ENCODE measurements at regions not wholly inside any gene's neighbourhood (a gene's known extent, or its start where the extent isn't known, plus 50 kb on each side); places are given as distances from the start of the nearest gene placed in this dataset.

- no peak overlapping the region for H3K27ac ChIP-seq
- intact Hi-C loops (cut with DNase I), result no loop called here
- no peaks in the 10 kb centered on the region for H3K27me3 ChIP-seq
- DNase-seq (ENCODE audit: extremely low spot score in 2 of 2), result no peak
- H3K4me1 ChIP-seq, result no peaks in the 10 kb centered on the region
- TF ChIP-seq POLR2AphosphoS5 (IDR thresholded peaks at IDR 0.05; ENCODE audit: insufficient read depth in 1 of 2, low read depth in 1 of 2) (no peak), CTCF (IDR thresholded peaks at IDR 0.05) (no peak), POLR2A (IDR thresholded peaks at IDR 0.05) (no peak)
- no peaks in the 10 kb centered on the region for H3K36me3 ChIP-seq
- H3K9me3 ChIP-seq, result no peaks in the 10 kb centered on the region
- H3K4me3 ChIP-seq, result no peak overlapping the region
Measured at GRCh38 chr17:77666462-77666861, 292.0 kb upstream of the TNRC6C start.

GRCh38 chr17:77666881-77667395 is 291.6 kb upstream of the TNRC6C start:
- no peak for DNase-seq (ENCODE audit: extremely low spot score in 2 of 2)
- H3K27me3 ChIP-seq, result no peaks in the 10 kb centered on the region
- no peaks in the 10 kb centered on the region for H3K9me3 ChIP-seq
- H3K36me3 ChIP-seq, result no peaks in the 10 kb centered on the region
- no peak for TF ChIP-seq CTCF (IDR thresholded peaks at IDR 0.05)
- TF ChIP-seq POLR2AphosphoS5 (IDR thresholded peaks at IDR 0.05; ENCODE audit: insufficient read depth in 1 of 2, low read depth in 1 of 2), result no peak
- no peak for TF ChIP-seq POLR2A (IDR thresholded peaks at IDR 0.05)
- no peaks in the 10 kb centered on the region for H3K4me1 ChIP-seq
- H3K4me3 ChIP-seq, result no peak overlapping the region
- intact Hi-C loops (cut with DNase I), result no loop called here
- H3K27ac ChIP-seq, result no peak overlapping the region

GRCh38 chr17:77667478-77667877 is 291.0 kb upstream of the TNRC6C start:
- no peaks in the 10 kb centered on the region for H3K27me3 ChIP-seq
- no peaks in the 10 kb centered on the region for H3K4me1 ChIP-seq
- H3K27ac ChIP-seq, result no peak overlapping the region
- no peak overlapping the region for H3K4me3 ChIP-seq
- H3K9me3 ChIP-seq, result no peaks in the 10 kb centered on the region
- TF ChIP-seq POLR2A (IDR thresholded peaks at IDR 0.05) (no peak), CTCF (IDR thresholded peaks at IDR 0.05) (no peak), POLR2AphosphoS5 (IDR thresholded peaks at IDR 0.05; ENCODE audit: insufficient read depth in 1 of 2, low read depth in 1 of 2) (no peak)
- no peak for DNase-seq (ENCODE audit: extremely low spot score in 2 of 2)
- intact Hi-C loops (cut with DNase I), result no loop called here
- H3K36me3 ChIP-seq, result no peaks in the 10 kb centered on the region

GRCh38 chr17:77668518-77668917 is 290.0 kb upstream of the TNRC6C start:
- Histone ChIP-seq H3K4me3 (no peak overlapping the region), H3K36me3 (no peaks in the 10 kb centered on the region), H3K4me1 (no peaks in the 10 kb centered on the region), H3K9me3 (no peaks in the 10 kb centered on the region), H3K27me3 (no peaks in the 10 kb centered on the region), H3K27ac (no peak overlapping the region)
- no peak for DNase-seq (ENCODE audit: extremely low spot score in 2 of 2)
- TF ChIP-seq POLR2A (IDR thresholded peaks at IDR 0.05), result no peak
- TF ChIP-seq CTCF (IDR thresholded peaks at IDR 0.05), result no peak
- TF ChIP-seq POLR2AphosphoS5 (IDR thresholded peaks at IDR 0.05; ENCODE audit: insufficient read depth in 1 of 2, low read depth in 1 of 2), result no peak
- intact Hi-C loops (cut with DNase I), result no loop called here

- intact Hi-C loops (cut with DNase I), result no loop called here
- no peak overlapping the region for H3K4me3 ChIP-seq
- no peaks in the 10 kb centered on the region for H3K36me3 ChIP-seq
- H3K9me3 ChIP-seq, result no peaks in the 10 kb centered on the region
- no peaks in the 10 kb centered on the region for H3K4me1 ChIP-seq
- DNase-seq (ENCODE audit: extremely low spot score in 2 of 2), result no peak
- no peaks in the 10 kb centered on the region for H3K27me3 ChIP-seq
- H3K27ac ChIP-seq, result no peak overlapping the region
- no peak for TF ChIP-seq CTCF (IDR thresholded peaks at IDR 0.05)
- TF ChIP-seq POLR2AphosphoS5 (IDR thresholded peaks at IDR 0.05; ENCODE audit: insufficient read depth in 1 of 2, low read depth in 1 of 2), result no peak
- TF ChIP-seq POLR2A (IDR thresholded peaks at IDR 0.05), result no peak
Measured at GRCh38 chr17:77670173-77670572, 288.3 kb upstream of the TNRC6C start.

All from vagina (tissue), 2 donors.